PFSK-1 (cell line): ENCODE measurements at regions not wholly inside any gene's neighbourhood (a gene's known extent, or its start where the extent isn't known, plus 50 kb on each side); places are given as distances from the start of the nearest gene placed in this dataset.

ENCODE experiments used
- FOXP2 ChIP-seq: optimal IDR thresholded peaks from 2 replicates; pipeline ENCODE3; 2011; ENCODE audit warnings: borderline replicate concordance, control low read depth, inconsistent platforms; ENCODE audit not compliant: insufficient read depth; ENCODE audit errors: extremely low read length, extremely low read depth
- POLR2AphosphoS5 ChIP-seq: IDR thresholded peaks from 2 replicates; pipeline ENCODE4 v1.6.1; 2012; ENCODE audit warnings: low read depth, mild to moderate bottlenecking, control low read depth, low read length, moderate library complexity
- SIN3A ChIP-seq: IDR thresholded peaks from 2 replicates; pipeline ENCODE4 v1.6.1; 2012; ENCODE audit warnings: mild to moderate bottlenecking, low read length, moderate library complexity, borderline replicate concordance; ENCODE audit not compliant: insufficient read depth
- TAF1 ChIP-seq: IDR thresholded peaks from 2 replicates; pipeline ENCODE4 v1.6.1; 2012; ENCODE audit warnings: low read length, control low read depth, borderline replicate concordance; ENCODE audit not compliant: insufficient read depth
- TF ChIP-seq, protein P1 (sequence below), 2 experiments: IDR thresholded peaks; 2 replicates each; pipeline versions ENCODE4 v1.6.1 to v1.8.0; 2011 to 2012; ENCODE audit warnings: low read depth in 2 of 2, low read length in 2 of 2, control low read depth in 1 of 2, inconsistent platforms in 1 of 2, mild to moderate bottlenecking in 1 of 2, moderate library complexity in 1 of 2; ENCODE audit not compliant: insufficient read depth in 1 of 2

DNA sequence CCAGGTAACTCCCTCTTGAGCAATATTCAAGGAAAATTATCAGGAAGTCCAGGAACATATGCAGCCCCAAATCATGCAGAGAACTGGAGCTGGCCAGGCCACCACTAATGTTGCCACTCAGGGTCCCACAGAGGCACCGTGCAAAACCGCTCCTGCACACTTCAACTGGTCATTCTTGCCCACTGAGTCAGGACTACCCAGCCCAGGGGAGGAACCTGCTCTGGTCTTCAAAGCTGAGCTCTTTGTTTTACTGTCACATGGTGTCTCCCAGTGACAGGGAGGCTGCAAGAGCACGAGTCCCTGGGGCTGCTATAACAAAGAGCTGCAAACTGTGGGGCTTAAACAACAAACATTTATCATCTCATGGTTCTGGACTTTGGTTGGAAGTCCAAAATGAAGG is 336.0 kb upstream of the PRDM1 start:
- TF ChIP-seq FOXP2: no peak
- TF ChIP-seq POLR2AphosphoS5: no peak
- TF ChIP-seq SIN3A: no peak
- TF ChIP-seq, protein P1, sequence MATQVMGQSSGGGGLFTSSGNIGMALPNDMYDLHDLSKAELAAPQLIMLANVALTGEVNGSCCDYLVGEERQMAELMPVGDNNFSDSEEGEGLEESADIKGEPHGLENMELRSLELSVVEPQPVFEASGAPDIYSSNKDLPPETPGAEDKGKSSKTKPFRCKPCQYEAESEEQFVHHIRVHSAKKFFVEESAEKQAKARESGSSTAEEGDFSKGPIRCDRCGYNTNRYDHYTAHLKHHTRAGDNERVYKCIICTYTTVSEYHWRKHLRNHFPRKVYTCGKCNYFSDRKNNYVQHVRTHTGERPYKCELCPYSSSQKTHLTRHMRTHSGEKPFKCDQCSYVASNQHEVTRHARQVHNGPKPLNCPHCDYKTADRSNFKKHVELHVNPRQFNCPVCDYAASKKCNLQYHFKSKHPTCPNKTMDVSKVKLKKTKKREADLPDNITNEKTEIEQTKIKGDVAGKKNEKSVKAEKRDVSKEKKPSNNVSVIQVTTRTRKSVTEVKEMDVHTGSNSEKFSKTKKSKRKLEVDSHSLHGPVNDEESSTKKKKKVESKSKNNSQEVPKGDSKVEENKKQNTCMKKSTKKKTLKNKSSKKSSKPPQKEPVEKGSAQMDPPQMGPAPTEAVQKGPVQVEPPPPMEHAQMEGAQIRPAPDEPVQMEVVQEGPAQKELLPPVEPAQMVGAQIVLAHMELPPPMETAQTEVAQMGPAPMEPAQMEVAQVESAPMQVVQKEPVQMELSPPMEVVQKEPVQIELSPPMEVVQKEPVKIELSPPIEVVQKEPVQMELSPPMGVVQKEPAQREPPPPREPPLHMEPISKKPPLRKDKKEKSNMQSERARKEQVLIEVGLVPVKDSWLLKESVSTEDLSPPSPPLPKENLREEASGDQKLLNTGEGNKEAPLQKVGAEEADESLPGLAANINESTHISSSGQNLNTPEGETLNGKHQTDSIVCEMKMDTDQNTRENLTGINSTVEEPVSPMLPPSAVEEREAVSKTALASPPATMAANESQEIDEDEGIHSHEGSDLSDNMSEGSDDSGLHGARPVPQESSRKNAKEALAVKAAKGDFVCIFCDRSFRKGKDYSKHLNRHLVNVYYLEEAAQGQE (IDR thresholded peaks at IDR 0.05; ENCODE audit: insufficient read depth in 1 of 2, low read depth in 2 of 2, low read length in 2 of 2): no peak
- no peak for TF ChIP-seq TAF1
